GM10266 (cell line): ENCODE measurements at regions not wholly inside any gene's neighbourhood (a gene's known extent, or its start where the extent isn't known, plus 50 kb on each side); places are given as distances from the start of the nearest gene placed in this dataset.
"Not testable (repeated sequence)": the region's sequence is repeated elsewhere in the genome, so short reads cannot be mapped to it uniquely, and the experiment has no call there.

ENCODE experiments used
- DNase-seq: peaks from one replicate; pipeline ENCODE4 v3.0.0; 2012; ENCODE audit errors: extremely low spot score
- TF ChIP-seq, protein P1 (sequence below): IDR thresholded peaks from 2 replicates; pipeline ENCODE4 v1.5.1; 2012; ENCODE audit warnings: mild to moderate bottlenecking, low read depth; ENCODE audit not compliant: control insufficient read depth, insufficient read depth; ENCODE audit errors: missing control alignments

DNA sequence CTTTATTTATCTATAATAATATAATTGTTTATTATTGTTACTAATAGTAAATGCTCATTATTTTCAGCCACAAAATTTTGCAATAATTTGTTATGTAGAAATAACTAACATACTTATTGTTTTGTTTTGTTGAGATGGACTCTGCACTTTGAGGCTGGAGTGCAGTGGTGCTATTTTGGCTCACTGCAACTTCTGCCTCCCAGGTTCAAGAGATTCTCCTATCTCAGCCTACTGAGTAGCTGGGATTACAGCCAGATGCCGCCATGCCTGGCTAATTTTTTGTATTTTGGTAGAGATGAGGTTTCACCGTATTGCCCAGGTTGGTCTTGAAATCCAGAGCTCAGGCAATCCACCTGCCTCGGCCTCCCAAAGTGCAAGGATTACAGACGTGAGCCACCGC is 76.6 kb upstream of the RAP1B start:
- TF ChIP-seq, protein P1, sequence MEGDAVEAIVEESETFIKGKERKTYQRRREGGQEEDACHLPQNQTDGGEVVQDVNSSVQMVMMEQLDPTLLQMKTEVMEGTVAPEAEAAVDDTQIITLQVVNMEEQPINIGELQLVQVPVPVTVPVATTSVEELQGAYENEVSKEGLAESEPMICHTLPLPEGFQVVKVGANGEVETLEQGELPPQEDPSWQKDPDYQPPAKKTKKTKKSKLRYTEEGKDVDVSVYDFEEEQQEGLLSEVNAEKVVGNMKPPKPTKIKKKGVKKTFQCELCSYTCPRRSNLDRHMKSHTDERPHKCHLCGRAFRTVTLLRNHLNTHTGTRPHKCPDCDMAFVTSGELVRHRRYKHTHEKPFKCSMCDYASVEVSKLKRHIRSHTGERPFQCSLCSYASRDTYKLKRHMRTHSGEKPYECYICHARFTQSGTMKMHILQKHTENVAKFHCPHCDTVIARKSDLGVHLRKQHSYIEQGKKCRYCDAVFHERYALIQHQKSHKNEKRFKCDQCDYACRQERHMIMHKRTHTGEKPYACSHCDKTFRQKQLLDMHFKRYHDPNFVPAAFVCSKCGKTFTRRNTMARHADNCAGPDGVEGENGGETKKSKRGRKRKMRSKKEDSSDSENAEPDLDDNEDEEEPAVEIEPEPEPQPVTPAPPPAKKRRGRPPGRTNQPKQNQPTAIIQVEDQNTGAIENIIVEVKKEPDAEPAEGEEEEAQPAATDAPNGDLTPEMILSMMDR = no peak
- no peak for DNase-seq

DNA sequence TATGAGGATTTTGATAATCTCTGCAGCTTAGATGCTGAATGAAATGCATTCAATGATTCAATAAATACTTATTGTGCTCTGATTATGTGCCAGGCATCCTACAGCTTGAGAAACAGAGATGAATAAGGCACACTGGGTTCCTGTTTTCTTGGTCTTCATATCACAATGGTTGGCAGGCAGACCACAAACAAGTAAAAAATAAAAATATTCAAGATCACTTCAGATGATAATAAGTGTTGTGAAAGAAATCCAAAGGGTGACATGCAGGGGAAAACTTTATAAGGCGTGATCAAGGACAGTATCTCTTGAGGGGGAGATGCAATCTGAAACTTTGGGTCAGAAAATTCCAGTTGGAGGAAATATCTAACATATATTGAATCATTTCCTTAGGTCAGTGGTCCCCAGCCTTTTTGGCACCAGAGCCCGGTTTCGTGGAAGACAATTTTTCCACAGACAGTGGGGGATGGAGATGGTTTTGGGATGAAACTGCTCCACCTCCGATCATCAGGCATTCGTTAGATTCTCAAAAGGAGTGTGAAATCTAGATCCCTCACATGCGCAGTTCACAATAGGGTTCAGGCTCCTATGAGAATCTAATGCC is 73.7 kb upstream of the RAP1B start:
- TF ChIP-seq, protein P1 = no peak
- DNase-seq = no peak

DNA sequence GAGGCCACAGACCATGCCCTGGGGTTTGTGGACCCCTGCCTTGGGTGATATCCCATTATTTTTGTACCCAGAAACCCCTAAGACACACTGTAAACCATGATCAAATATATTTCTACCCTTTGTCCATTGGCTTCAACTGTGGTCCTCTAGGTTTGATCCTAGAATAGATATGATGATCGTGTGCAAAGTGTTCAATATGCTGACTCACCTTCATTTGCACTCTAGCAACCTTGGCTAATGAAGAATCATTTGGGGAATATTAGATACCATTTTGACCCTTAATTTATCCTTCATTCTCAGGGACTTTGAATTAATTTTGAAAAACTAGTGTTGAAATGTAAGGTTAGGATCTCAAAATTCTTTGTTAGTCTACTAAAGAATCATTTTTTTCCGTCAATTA is 73.1 kb upstream of the RAP1B start:
- TF ChIP-seq, protein P1 = no peak
- no peak for DNase-seq

DNA sequence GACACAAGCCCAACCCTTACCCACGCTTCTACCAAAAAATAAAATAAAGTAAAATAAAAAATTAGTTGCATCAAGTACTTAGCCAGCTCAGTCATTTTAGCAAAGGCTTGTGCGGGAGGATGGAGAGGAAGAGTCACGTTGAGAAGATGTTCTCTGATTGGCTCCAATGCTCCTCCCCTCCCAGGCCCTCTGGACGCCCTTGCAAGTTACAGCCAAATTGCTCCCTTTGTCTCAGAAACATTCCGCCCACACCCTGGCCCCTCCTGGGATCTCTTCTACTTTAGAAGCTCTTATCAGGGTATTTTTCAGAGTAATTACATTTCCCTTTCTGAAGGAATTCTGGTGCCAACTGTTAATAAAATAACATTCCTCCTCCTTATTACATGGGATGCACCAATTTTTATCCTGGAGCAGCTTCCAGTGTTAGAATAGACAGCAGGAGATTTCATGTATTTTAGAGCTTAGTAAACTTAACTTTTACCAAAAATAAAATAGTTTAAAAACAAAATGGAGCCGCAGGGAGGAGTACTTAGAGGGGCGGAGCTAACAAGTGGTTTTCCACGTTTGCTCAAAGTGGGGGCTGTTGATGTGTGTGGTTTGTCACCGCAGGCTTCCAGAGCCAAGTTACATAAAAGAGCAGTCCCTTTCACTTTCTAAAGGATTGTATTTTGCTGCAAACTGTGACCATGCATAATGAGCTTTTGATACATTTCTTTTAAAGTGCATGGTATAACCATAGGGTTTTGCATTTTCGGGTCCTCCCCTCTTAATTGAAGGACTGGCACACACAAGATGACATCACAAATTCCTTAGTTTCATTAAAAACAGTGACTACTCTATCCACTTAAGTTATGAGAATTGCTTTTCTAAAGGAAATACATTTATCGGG is 71.7 kb upstream of the RAP1B start:
- TF ChIP-seq, protein P1 = no peak
- DNase-seq = peak; percentile 35

DNA sequence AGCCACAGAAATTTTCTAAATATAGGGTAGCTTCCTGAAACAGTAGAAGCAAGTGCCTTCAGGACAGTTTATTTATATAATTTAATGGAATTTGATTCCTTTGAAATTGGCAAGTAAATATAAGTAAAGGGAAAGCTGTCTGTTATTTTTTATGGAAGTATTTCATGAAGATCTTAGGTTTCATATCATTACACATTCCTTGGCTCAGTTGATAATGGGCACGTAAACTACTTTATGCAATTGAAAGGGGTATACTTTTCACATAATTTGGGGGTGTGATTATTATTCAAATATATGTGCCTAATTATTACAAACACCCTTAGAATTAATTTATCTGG is 71.1 kb upstream of the RAP1B start:
- DNase-seq = no peak
- TF ChIP-seq, protein P1 = no peak

DNA sequence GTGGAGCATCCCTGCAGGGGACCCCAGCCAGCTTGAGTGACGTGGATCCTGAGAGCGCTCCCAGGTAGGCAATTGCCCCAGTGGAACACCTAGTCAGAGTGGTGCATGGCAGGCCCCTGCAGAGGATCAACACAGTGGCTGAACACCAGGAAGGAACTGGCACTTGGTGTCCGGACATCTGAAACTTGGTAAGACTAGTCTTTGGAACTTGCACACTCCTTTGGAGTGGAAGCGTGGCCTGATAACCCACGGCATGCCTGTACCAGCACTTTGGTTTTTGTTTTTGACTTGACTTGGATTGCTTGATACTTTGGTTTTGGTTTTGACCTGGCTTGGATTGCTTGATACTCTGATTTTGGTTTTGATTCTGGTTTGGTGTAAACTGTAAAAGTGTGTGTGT is 69.9 kb upstream of the RAP1B start:
- not testable (repeated sequence) for DNase-seq

DNA sequence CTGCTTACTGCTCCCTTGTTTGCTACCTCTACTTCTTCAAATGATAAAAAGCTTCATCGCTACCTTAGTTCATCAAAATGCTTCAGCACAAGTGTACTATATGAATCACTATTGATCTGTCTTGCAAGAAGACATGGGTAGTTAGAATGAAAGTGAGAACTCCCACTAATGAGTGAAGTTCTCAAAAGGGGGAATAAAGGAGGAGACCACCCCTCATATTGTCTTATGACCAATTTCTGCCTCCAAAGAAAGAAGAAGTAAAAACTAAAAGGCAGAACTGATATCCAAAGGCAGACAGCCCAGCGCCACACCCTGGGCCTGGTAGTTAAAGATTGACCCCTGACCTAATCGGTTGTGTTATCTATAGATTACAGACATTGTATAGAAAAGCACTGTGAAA is 63.4 kb upstream of the RAP1B start:
- DNase-seq = not testable (repeated sequence)

DNA sequence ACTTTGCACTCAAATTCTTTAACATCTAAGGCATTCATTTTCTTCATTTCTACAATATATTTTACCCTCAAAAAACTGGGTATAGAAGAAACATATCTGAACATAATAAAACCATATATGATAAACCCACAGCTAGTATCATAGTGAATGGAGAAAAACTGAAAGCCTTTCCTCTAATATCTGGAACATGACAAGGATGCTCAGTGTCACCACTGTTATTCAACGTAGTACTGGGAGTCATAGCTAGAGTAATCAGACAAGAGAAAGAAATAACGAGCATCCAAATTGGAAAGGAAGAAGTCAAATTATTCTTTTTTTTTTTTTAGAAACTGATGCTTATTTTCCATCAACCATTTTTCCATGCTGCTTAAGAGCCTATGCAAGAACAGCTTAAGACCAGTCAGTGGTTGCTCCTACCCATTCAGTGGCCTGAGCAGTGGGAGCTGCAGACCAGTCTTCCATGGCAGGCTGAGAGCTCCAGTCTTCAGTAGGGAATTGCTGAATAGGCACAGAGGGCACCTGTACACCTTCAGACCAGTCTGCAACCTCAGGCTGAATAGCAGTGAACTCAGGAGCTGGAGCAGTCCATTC is 58.0 kb upstream of the RAP1B start:
- DNase-seq = not testable (repeated sequence)
